ENCODE measurements at regions not wholly inside any gene's neighbourhood (a gene's known extent, or its start where the extent isn't known, plus 50 kb on each side); places are given as distances from the start of the nearest gene placed in this dataset.
A peak's percentile ranks its signal among the peaks of the same experiment; 100 is the strongest.

DNA sequence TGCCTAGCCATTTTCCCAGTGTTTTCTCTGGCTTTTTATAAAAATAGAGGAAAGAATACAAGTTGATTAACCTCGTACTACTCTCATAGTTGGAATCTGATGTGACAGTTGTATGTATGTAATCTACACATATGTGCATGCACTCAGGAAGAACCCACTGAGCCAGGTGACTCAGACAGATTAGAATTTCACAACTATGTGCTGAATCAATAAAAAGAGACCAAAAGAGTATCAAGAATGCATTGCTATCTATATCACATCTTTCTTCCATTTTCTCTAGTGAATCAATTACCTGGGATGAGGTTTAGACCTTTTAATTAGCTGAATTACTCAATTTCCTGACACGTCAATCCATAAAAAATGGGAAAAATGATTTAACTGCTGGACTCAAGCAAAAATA, 319.3 kb upstream of the ATP10A start:
- no peak for DNase-seq (ENCODE audit: low spot score)

DNA sequence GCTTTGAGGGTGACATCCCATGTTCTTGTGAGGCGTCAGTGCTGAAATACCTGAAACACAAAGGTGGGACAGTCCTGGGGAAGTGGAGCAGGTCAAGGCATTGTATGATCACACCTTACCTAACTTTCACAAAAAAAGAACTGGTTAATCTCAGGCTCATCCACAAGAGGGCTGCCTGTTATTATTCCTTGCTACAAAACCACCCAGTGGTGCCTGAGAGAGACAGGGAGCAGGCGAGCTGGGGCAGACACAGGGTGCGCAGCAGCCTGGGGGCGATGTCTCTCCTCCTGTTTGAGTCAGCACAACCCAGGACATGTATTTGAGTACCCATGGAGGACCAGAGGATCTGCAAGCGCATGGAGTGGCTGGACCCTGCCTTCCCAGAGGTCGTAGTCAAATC, 316.8 kb upstream of the ATP10A start:
- no peak for DNase-seq (ENCODE audit: low spot score)

DNA sequence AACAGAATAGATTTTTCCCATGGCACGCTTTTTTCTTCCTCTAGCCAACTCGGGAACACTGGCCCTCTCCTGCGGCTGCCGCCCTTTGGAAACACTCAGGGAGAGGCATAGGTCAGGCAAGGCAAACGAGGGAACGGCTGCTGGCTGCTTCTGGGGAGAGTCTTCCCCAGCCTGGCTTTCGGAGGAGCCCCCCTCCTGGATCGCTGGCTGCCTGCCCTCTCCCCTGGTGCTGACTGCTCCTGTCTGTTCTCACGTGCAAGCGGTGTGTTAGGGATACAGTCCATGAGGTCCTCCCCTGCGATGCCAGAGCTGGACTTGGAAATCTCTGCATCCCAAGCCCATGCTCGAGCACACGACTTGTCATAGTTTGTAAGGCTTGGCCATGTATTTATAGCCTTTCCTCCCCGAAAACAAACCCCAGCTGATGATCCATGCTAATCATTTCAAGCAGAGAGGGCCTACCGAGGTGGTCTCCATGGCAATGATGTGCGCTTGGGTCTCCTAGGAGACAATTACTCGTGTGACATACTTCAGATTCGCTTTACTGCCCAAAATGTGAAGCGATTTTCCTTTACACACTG, 315.6 kb upstream of the ATP10A start:
- DNase-seq (ENCODE audit: low spot score) = no peak

DNA sequence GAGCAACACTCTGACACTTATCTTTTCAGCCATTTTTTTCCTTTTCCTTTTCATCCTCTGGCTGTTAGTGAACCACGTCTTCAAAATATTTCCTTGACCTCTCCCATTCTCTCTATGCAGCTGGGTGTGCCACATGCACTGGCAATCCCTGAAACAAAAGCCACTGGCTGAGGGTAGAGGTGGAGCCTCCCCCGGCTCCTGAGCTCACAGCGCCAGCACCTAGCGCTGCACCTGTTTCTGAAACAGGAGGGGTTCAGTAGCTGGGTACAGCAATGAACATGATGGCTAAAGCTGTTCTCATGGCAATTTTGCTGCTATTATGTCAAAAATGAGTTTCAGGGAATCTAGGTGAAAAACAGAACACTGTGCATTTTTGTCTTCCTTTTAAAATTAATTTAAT, 314.7 kb upstream of the ATP10A start:
- DNase-seq (ENCODE audit: low spot score) = no peak

DNA sequence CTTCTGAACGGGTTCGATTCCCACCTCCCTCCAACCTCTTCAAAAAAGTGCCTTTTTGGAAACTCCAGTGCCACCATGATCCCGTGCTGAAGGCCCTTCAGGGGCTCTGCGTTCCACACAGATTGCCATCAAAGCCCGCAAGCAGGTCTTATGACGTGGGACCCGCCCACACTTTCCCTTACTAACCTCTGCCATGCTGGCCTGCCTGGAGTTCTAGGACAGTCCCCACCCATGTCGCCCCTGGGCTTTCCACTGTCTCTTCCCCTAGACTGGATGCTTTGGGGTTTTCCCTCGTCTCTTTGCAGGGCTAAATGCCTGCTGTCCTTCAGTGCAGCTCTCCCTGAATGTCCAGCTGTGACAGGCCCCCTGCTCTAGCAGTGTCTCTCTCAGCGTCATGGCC, 313.7 kb upstream of the ATP10A start:
- DNase-seq (ENCODE audit: low spot score) = no peak

DNA sequence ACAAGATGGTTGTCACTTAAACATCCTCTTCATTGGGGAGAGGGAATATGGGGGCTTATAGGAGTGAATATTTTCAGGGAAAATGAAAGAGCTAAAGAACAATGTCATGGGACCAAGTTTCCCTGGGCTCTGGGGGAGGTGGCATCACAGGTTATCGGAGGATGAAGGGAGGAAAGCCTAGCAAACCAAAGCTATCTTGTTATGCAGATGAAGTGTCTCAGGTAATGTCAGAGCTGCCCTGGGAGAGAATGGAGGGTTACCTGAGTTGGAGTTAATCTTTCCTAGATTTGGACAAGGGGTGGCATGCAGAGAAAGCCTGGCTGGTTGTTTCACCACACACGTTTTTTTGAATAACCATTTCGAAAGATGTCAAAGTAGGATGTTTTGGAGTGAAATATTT, 308.1 kb upstream of the ATP10A start:
- DNase-seq (ENCODE audit: low spot score) = no peak

DNA sequence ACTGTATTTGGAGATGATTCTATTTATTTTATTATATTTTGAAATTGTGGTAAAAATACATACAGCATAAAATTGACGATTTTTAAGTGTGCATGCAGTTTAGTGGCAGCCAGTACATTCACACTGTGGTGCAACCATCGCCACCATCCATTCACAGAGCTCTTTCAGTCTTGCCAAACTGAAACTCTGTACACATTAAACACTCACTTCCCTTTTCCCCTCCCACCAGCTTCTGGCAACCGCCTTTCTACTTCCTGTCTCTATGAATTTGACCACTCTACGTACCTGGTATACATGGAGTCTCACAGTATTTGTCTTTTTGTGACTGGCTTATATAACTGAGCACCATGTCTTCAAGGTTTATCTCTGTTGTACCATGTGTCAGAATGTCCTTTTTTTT, 303.3 kb upstream of the ATP10A start:
- DNase-seq (ENCODE audit: low spot score) = no peak

DNA sequence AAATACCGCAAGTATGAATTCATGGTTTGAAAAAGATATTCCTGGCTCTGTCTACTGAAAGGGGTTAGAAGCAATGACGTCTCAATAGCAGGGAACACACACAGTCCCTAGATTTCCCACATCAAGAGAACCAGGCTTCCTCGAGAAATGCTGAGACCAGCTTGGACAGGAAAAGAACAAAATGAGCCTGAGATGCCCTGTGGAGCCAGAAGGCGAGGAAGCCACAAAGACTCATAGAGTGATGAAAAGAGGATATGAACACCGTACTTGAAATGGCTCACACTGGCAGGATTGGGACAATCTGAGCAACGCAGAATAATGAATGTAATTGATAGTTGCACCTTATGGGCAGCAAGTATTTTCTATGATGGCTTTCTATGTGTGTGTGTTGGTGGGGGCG, 302.4 kb upstream of the ATP10A start:
- no peak for DNase-seq (ENCODE audit: low spot score)

DNA sequence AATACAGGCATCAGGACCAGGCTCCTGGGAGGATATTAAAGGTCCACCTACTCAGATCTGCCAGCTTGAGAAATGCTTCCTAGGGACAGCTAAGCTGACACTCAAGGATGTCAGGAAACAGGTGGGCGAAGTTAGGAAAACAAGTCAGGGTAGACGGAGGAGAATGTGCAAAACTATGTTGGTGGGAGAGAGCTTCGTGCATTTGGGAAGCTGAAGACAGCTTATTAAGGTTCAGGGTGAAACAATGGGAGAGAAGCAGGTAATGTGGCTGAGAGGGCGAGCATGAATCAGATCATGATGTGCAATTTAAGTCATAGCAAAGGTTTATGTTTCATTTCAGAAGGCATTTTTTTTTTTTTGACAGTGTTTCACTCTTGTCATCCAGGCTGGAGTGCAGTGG, 297.2 kb upstream of the ATP10A start:
- DNase-seq (ENCODE audit: low spot score) = no peak

DNA sequence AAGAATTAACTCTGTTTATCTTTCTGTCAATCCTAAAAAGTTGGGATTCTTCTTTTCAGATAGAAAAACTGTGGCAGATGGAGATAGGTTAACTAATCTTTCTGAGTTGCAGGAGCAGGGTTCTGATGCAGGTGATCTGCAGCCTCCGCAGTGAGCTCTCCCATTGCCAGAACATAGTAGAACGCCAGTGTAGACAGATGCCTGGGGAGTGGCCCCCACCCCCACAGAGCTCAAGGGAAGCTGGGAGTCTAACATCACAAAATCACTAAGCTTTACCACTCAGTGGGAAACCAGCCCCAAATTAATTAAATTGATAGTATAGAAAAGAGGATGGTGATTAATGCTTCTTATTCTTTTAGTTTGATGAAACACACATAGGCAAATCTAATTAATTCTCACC, 295.0 kb upstream of the ATP10A start:
- DNase-seq (ENCODE audit: low spot score) = no peak

DNA sequence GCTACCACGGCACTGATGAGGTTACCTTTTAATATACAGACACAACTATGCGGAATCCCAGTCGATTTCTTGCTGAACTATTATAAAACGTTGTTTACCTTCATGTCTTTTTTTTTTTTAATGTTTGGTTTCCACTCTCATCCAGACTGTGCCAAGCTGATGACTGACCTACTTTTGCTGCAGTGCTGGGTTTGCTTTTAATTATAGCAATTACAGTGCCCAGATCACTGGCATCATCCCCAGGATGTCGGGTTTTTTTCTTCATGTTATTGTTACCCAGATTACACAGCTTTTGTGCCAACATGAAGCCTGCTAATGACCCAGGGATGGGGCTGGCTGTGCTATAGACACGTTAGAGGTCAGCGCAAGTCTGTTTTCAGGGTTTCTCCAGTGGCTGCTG, 294.0 kb upstream of the ATP10A start:
- no peak for DNase-seq (ENCODE audit: low spot score)

DNA sequence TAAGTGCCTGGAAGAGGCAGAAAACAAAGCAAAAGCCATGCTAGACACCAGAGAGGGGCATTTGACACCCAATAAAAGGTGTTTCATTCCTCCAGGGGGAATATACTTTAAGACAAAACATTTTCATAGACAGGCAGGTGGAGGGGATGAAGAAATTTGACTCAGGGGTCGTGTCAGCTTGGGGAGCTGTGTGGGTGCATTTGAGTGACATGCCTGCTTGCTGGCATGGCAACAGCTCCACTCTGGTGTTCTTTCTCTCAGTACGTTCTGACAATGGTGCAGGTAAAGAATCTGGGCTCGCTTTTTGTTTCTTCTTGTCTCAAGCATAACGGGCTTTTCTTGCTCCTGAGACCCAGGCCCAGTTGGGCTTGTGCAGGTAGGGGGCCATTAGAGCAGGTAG, 292.9 kb upstream of the ATP10A start:
- no peak for DNase-seq (ENCODE audit: low spot score)

DNA sequence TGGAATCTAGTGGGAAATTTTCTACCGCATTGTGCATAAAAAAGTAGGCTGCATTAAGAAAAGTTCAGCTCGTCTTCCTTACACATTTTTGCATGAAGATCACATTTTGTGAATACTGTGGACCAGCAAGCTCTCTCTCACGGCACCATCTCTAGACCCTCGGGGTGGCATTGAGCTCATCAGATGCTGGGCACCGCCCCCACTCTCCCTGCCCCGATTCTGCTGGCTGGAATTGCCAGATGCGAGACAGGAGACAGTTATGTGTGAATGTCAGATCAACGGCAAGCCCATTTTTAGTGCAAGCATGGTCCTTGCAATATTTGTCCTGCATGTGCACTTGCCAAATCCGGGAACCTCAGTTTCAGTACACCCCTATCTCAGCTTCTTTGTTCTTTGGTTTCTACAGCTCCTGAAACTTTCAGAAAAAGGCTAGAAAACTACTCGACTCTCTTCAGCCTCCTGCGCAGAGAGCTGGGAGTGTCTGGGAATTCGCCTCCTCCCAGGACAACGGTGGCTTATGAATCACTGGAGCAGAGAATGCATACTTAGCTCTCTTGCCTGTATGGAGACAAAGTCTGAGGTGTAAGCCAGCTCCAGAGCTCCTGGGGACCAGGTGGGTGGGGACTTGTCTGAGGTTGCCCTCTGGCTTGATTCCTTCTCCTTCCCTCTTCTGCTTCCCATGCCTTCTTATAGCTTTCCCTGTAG, 285.2 kb upstream of the ATP10A start:
- DNase-seq (ENCODE audit: low spot score) = no peak

DNA sequence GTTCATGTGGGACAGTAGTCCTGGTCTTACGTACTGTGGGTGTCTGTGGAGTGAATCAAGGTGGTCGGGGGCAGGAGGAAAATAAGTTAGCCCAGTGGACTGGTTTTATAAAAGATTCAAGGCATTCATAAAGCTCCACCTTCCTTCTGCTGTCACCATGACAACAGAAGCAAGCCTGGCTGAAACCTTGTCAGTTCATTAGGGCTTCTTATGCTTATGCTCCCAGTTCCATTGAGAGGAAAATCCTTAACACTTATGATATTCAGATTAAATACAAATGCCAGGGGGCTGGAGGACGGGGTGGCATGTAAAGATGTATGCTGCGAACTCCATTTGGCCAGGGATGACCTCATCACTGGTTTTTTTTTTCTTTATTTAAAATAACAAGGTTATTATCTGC, 283.1 kb upstream of the ATP10A start:
- no peak for DNase-seq (ENCODE audit: low spot score)

DNA sequence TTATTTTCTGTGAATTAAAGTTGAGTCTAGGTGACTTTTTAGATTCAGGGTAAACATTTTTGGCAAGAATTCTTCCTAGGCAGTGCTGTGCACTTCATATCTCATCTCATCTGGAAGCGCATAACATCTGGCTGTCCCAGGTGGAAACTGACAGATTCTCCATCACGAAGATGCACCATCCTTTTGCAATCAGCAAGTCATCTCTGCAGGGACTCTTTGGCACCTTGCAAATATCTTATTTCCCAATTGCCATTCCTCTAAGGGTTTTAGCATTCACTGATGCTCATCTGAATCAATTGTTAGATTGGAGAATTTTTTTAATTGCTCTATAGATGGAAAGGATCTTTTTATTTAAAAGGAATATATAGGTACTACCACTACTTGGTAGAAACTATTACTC, 282.7 kb upstream of the ATP10A start:
- no peak for DNase-seq (ENCODE audit: low spot score)

DNA sequence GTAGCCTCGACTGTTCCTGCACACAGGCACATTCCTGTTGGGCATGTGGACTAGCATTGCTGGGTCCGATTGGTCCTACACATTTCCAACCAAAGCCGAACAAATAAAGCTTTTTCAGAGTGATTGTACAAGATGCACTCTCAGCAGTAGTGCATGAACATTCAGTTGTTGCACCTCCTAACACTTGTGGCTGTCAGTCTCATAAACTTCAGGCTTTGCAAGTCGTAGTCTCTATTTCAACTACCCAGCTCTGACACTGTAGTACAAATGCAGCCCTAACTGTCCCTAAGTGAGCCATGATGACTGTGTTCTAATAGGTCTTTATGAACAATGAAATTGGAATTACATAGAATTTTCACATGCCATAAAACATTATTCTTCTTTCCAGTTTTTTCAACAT, 281.7 kb upstream of the ATP10A start:
- no peak for DNase-seq (ENCODE audit: low spot score)

DNA sequence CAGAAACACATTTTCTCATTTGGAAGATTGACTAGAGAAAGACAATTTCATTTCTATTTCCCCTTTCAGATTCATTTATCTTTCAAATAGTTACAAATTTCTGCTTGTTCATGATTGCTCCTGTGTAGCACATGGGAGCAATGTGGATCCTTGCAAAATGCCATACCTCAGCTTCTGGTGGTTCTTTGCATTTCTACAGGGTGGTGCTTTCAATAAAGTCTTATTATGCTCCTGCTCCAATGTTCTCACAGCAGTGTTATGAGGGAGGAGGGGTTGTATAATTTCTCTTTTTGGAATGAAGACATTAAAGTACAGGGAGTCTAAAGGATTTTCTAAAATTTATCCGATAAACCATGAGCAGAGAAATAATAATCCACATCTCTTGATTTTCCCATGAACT, 280.1 kb upstream of the ATP10A start:
- DNase-seq (ENCODE audit: low spot score) = no peak

DNA sequence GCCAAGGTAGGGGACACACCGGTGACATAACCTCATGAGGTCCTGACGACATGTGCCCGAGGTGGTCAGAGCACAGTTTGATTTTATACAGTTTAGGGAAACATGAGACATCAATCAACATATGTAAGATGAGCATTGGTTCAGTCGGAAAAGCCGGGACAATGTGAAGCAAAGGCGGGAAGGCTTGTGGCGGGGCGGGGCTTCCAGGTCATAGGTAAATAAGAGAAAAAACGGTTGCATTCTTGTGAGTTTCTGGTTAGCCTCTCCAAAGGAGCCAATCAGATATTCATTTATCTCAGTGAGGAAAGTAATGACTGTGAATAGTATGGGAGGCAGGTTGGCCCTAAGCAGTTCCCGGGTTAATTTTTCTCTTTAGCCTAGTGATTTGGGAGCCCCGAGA, 271.7 kb upstream of the ATP10A start:
- DNase-seq (ENCODE audit: low spot score) = no peak

DNA sequence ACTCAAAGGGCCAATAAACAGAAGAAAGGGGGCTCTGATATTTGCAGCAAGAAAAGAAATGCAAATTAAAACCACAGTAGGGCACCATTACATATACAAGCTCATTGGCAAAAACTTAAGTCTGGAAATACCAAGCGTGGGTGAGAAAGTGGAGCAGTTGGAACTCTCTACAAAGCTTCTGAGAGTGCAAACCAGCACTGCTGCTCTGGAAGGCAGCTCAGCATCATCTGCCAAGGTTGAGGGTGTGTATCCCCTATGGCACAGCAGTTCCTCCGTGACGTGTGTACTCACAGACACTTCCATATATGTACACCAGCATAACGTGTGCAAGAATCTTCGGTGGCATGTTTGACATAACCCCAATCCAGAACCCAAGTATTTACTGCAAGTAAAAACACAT, 271.0 kb upstream of the ATP10A start:
- DNase-seq (ENCODE audit: low spot score) = no peak

DNA sequence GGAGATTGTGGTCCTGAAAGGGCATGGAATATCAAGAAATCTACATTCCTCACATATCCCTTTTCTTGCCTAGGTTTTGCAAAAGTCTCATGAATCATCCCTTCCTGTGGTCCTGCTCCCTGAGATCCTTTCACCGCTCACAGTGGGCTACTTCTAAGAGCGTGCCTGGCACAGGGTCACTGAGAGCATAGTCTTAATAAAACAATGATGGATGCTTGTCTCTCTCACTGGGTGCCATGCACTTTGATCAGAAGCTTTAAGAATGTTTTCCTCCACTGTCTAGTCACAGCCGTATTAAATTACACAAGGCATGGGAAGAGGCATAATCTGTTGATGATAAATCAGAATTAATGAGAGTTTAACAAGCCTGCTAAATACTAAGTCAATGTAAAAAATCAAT, 269.7 kb upstream of the ATP10A start:
- DNase-seq (ENCODE audit: low spot score) = no peak

DNA sequence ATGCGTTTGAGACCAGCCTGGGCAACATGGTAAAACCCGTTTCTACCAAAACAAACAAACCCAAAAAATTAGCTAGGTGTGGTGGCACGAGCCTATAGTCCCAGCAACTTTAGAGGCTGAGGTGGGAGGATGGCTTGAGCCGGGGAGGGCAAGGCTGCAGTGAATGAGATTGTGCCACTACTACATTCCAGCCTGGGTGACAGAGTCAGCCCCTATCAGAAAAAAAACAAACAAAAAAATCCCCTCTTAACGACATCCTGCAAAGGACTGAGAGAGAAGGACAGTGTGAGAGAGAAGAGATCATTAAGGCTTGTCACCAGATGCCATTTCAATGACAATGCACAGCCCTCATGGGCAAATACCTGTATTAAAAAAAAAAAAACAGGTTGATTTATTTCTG, 266.7 kb upstream of the ATP10A start:
- DNase-seq (ENCODE audit: low spot score) = no peak

DNA sequence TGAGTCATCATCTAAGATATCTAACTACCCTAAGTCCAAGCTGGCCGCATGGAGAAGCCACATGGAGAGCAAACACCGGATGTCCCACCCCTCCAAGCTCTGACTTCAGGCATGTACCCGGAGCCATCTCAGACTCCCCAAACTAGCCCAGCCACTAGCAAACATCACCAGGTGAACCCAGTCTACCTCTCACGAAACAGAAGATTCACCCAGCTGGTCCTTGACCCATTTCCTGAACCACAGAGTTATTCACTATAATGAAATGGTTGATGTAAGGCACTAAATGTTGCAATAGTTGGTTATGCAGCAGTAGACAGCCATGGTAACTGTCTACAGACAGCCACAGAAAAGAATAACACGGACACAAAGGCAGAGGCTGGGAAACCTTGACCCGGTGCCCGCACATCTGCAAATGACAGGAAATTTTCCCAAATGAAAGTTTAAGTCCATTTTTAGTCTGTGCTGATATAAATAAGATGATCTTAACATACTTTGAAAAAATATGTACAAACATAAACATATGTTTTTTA, 265.5 kb upstream of the ATP10A start:
- peak; percentile 26 for DNase-seq (ENCODE audit: low spot score)

DNA sequence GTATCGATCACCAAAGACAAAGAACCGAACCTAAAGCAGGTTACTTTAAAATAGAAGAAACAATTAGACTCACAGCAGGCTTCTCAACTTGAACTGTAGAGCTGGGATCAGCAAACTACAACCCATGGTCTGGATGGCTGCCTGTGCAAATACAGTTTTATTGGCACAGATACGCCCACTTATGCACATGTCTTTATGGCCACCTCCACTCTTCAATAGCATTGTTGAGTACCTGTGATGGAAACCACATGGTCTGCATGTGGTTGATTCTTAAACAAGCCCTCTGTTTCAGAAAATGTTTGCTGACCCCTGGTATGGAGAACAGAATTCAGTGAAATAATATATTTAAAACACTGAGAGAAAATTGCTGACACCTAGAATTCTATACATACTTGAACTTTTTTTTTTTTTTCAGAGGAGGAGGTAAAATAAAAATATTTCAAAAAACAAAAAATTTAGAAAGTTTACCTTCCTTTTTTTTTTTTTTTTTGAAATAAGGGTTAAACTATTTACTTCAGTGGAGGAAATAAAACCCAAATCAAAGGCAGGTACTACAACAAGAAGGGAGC, 263.8 kb upstream of the ATP10A start:
- DNase-seq (ENCODE audit: low spot score) = no peak

DNA sequence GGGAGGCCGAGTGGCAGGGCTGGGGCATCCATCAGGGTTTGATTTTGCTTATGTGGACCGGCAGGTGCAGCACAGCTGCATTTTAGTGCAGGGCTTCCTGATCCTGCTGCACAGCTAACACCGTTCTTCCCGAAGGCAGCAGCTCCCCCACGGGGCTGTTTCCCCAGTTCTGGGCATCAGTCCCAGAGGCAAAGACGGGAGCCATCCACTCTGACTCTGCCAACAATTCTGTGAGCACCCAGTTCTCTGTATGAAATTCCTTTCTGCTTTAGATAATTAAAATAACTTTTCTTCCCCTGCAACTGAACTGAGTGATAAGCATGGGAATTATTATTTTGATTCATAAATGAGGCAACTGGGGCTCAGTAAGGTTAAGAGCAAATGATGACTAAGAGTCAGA, 262.9 kb upstream of the ATP10A start:
- peak; percentile 47 for DNase-seq (ENCODE audit: low spot score)
